ENCODE measurements at regions not wholly inside any gene's neighbourhood (a gene's known extent, or its start where the extent isn't known, plus 50 kb on each side); places are given as distances from the start of the nearest gene placed in this dataset.

- Mint-ChIP-seq H3K4me1 (peaks cover 3% of the 10 kb centered on the region), H3K4me3 (no peak overlapping the region), H3K27ac (no peak overlapping the region), H3K27me3 (peaks cover 2% of the 10 kb centered on the region), H3K9me3 (no peaks in the 10 kb centered on the region), H3K36me3 (ENCODE audit: low read depth) (no peaks in the 10 kb centered on the region)
- DNase-seq = no peak
- no peak for ATAC-seq
Observed at GRCh38 chr11:129691142-129691541, 124.5 kb upstream of the TMEM45B start.

- Mint-ChIP-seq H3K36me3 (ENCODE audit: low read depth) (no peaks in the 10 kb centered on the region), H3K4me1 (peaks cover 3% of the 10 kb centered on the region), H3K27ac (no peak overlapping the region), H3K4me3 (no peak overlapping the region), H3K9me3 (no peaks in the 10 kb centered on the region), H3K27me3 (peaks cover 2% of the 10 kb centered on the region)
- DNase-seq (peak; percentile 21), ATAC-seq (no peak)
Observed at GRCh38 chr11:129694538-129694937, 121.1 kb upstream of the TMEM45B start.

GRCh38 chr11:129694966-129695365 is 120.7 kb upstream of the TMEM45B start:
- DNase-seq (no peak), ATAC-seq (no peak)
- H3K27me3 Mint-ChIP-seq = peaks cover 2% of the 10 kb centered on the region
- H3K27ac Mint-ChIP-seq = no peak overlapping the region
- H3K36me3 Mint-ChIP-seq (ENCODE audit: low read depth) = no peaks in the 10 kb centered on the region
- H3K4me1 Mint-ChIP-seq = peaks cover 3% of the 10 kb centered on the region
- no peaks in the 10 kb centered on the region for H3K9me3 Mint-ChIP-seq
- H3K4me3 Mint-ChIP-seq = no peak overlapping the region

GRCh38 chr11:129695571-129696308 is 119.9 kb upstream of the TMEM45B start:
- Mint-ChIP-seq H3K27ac (no peak overlapping the region), H3K4me1 (peaks cover 3% of the 10 kb centered on the region)
- peak; percentile 77 for DNase-seq

DNA sequence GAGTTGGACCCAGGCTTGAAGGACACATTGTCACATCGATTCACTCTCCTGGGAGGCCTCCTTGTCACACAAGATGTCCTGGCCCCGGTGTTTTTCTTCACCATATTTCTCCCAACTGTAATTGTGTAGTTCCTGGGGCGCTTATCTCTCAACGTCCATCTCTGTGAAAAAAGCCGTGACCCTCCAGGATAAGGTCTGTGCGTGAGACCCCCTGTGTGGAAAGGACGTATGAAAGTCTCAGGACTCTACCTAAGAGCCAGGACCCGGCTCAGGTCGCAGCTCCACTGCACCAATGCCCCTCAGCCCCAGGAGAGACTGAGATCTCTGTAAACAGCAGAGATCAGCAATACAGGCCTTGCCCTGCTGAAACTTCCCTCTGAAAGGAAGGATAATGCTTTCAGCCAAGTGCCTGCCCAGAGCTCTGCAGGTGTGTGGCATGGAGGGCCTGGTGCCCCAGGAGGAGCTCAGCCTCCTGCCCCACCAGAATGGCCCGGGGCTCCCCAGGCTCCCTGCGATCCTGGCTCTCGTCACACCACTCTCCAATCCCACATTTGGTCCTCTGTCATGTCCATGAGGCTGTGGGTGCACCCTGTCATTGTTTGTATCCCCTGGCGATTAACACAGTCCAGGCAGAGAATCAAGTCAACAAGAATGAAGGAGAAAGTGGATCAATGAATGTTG is 119.2 kb upstream of the TMEM45B start:
- H3K27me3 Mint-ChIP-seq = peaks cover 2% of the 10 kb centered on the region
- H3K9me3 Mint-ChIP-seq = no peaks in the 10 kb centered on the region
- H3K36me3 Mint-ChIP-seq (ENCODE audit: low read depth) = no peaks in the 10 kb centered on the region
- H3K27ac Mint-ChIP-seq = no peak overlapping the region
- no peak for ATAC-seq
- no peak for DNase-seq
- H3K4me3 Mint-ChIP-seq = no peak overlapping the region
- H3K4me1 Mint-ChIP-seq = peaks cover 3% of the 10 kb centered on the region

More at GRCh38 chr11:129695571-129696308, 119.9 kb upstream of the TMEM45B start:
- H3K36me3 Mint-ChIP-seq (ENCODE audit: low read depth) = no peaks in the 10 kb centered on the region
- peak; percentile 89 for ATAC-seq
- peak overlapping the region; percentile 80 for H3K4me3 Mint-ChIP-seq
- peaks cover 2% of the 10 kb centered on the region for H3K27me3 Mint-ChIP-seq
- no peaks in the 10 kb centered on the region for H3K9me3 Mint-ChIP-seq

GRCh38 chr11:129698212-129698611 is 117.4 kb upstream of the TMEM45B start:
- Mint-ChIP-seq H3K9me3 (no peaks in the 10 kb centered on the region), H3K27ac (no peak overlapping the region), H3K27me3 (peaks cover 2% of the 10 kb centered on the region), H3K4me3 (no peak overlapping the region), H3K4me1 (peaks cover 3% of the 10 kb centered on the region), H3K36me3 (ENCODE audit: low read depth) (no peaks in the 10 kb centered on the region)
- no peak for DNase-seq
- no peak for ATAC-seq

- ATAC-seq (no peak), DNase-seq (no peak)
- H3K27me3 Mint-ChIP-seq = peaks cover 2% of the 10 kb centered on the region
- peaks cover 3% of the 10 kb centered on the region for H3K4me1 Mint-ChIP-seq
- no peak overlapping the region for H3K4me3 Mint-ChIP-seq
- no peaks in the 10 kb centered on the region for H3K36me3 Mint-ChIP-seq (ENCODE audit: low read depth)
- H3K9me3 Mint-ChIP-seq = no peaks in the 10 kb centered on the region
- no peak overlapping the region for H3K27ac Mint-ChIP-seq
Observed at GRCh38 chr11:129699711-129700304, 115.8 kb upstream of the TMEM45B start.

DNA sequence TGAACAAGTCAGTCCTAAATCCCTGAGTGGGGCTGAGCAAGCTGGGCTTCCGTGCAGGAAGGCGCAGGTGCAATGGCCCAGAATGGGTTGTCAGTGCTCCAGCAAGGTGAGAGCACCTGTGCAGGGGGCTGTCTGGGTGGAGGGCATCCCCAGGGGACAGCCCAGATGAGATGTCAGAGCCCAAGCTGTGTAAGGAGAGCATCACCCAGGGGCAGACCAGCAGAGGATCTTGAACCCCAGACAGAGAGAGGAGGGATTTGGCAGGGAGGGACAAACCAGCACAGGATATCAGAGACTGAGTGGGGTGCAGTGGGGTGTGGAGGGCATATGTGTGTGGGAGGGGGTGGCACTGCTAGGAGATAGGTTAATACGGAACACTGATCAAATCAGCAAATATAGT is 114.9 kb upstream of the TMEM45B start:
- Mint-ChIP-seq H3K36me3 (ENCODE audit: low read depth) (no peaks in the 10 kb centered on the region), H3K27me3 (peaks cover 2% of the 10 kb centered on the region), H3K4me3 (no peak overlapping the region), H3K9me3 (no peaks in the 10 kb centered on the region), H3K4me1 (no peaks in the 10 kb centered on the region), H3K27ac (no peak overlapping the region)
- DNase-seq (no peak), ATAC-seq (no peak)

DNA sequence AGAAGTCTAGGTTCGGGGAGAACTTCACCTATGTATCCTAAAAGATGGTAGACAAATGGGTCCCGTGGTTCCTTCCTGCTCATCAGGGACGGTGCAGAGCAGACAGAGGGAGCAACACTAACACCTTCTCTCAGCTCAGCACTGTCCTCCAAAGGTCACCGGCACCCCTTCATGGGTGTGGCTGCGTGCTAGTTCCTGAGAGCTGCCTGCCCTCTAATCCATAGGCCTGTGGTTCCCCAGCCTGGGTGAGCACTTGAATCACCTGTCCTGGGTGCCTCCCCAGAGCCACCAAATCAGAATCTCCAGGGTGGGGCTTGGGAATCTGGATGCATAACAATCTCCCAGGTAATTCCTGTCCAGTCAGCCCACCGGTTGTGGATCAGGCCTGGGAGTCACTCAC is 113.9 kb upstream of the TMEM45B start:
- H3K27ac Mint-ChIP-seq = no peak overlapping the region
- DNase-seq = no peak
- H3K9me3 Mint-ChIP-seq = no peaks in the 10 kb centered on the region
- H3K36me3 Mint-ChIP-seq (ENCODE audit: low read depth) = no peaks in the 10 kb centered on the region
- peaks cover 2% of the 10 kb centered on the region for H3K27me3 Mint-ChIP-seq
- H3K4me3 Mint-ChIP-seq = no peak overlapping the region
- no peak for ATAC-seq
- H3K4me1 Mint-ChIP-seq = no peaks in the 10 kb centered on the region

DNA sequence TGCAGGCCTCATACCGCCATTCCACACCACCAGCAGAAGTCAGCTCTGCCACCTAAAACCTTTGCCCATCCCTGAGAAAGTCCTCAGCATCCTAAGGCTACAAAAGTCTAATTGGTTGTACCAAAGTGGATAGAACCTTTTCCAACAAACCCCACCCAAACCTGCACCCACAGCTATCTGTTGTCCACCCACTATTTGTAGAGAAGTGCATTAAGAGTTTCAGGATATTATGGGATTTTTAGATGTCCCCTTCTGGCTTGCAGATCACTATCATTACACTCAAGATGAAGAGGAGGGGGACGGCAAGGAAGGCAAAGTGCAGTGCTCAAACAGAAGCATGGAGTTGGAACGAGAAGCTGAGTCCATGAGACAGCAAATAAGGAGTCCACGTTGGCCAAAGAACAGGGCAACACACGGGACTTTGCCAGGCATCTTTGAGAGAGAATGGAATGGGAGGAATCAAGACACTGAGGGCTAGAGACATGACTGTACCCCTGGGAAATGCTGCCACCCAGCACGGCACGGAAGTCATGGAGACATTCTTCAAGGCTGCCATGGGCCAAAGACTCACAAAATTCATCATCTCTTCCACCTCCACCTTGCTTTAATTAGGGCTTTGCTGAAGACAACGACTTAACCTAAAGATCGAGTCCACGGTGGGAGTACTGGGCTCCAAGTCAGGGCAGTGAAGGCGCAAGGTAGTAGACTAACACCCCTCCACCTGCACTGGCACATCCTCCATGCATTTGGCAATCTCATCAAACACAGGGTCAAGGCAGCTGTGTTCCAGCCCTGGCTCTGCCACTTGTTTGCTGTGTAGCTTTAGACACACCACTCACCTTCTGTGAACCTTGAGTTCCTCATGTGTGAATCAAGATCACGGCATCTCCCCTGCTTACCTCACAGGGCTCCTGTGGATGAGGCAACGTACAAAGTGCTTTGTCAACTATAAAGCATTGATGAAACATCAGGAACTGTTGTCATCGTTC is 112.9 kb upstream of the TMEM45B start:
- no peak overlapping the region for H3K4me3 Mint-ChIP-seq
- no peaks in the 10 kb centered on the region for H3K27me3 Mint-ChIP-seq

GRCh38 chr11:129703846-129704245 is 111.8 kb upstream of the TMEM45B start:
- Mint-ChIP-seq H3K36me3 (ENCODE audit: low read depth) (no peaks in the 10 kb centered on the region), H3K4me1 (no peaks in the 10 kb centered on the region), H3K27me3 (no peaks in the 10 kb centered on the region), H3K9me3 (no peaks in the 10 kb centered on the region), H3K4me3 (no peak overlapping the region), H3K27ac (no peak overlapping the region)
- DNase-seq (no peak), ATAC-seq (no peak)

More for the DNA sequence above, 112.9 kb upstream of the TMEM45B start:
- ATAC-seq = no peak
- Mint-ChIP-seq H3K9me3 (no peaks in the 10 kb centered on the region), H3K27ac (no peak overlapping the region), H3K4me1 (no peaks in the 10 kb centered on the region), H3K36me3 (ENCODE audit: low read depth) (no peaks in the 10 kb centered on the region)
- no peak for DNase-seq

DNA sequence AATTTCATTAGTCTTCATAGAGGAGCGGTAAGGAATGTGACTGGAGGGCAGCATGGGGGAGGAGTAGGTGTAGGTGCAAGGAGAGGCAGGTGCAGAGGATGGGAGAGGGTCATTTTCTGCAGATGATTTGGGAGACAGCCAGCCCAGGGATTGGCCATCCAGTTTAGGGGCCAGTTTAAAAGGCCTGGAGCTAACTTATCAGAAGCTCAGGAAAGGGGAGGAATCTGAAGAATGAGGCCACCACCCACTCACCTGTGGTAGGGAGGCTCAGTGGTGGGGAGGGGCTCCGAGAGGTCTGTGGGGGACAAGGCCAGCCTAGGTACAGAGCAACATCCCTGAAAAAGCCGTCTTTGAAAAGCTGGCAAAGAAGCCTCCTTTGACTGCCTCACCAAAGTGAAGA is 110.8 kb upstream of the TMEM45B start:
- ATAC-seq = no peak
- no peak for DNase-seq
- H3K27me3 Mint-ChIP-seq = no peaks in the 10 kb centered on the region
- H3K4me1 Mint-ChIP-seq = no peaks in the 10 kb centered on the region
- no peak overlapping the region for H3K27ac Mint-ChIP-seq
- no peaks in the 10 kb centered on the region for H3K36me3 Mint-ChIP-seq (ENCODE audit: low read depth)
- H3K4me3 Mint-ChIP-seq = no peak overlapping the region
- no peaks in the 10 kb centered on the region for H3K9me3 Mint-ChIP-seq

DNA sequence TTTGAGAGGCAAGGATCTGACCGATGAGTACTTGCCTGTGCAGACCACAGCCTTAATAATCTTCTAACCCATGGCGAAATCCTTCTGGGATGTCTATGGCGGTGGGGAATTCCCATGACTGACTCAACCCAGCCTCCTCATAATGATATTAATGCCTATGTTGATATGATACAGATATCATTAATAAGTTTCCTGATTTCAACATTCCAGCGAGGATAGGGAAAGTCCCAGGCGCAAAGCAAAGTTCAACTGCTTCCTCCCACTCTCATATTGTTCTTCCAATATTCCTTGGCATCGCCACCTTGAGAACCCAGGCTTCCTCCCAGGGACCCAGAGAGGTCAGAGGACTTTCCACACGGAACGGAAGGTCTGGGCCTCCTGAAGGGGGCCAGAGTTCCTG is 110.3 kb upstream of the TMEM45B start:
- DNase-seq (no peak), ATAC-seq (no peak)
- Mint-ChIP-seq H3K27me3 (no peaks in the 10 kb centered on the region), H3K9me3 (no peaks in the 10 kb centered on the region), H3K27ac (no peak overlapping the region), H3K4me1 (no peaks in the 10 kb centered on the region), H3K4me3 (no peak overlapping the region), H3K36me3 (ENCODE audit: low read depth) (no peaks in the 10 kb centered on the region)

DNA sequence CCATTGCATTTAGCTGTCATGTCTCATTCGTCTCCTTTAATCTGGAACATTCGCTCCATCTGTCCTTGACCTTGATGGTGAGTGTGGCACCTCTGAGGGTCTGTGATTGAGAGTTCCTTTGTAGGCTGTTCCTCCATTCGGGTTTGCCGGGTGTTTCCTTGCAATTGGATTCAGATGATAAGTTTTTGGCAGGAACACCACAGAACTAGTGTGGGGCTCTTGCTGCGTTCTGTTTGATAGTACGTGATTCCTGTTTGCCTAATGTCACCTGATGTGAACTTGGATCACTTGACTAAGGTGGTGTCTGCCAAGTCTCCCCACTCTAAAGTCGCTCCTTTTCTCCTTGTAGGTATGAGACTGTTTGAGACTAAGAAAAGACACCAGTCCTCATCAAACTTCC is 109.7 kb upstream of the TMEM45B start:
- Mint-ChIP-seq H3K27ac (no peak overlapping the region), H3K36me3 (ENCODE audit: low read depth) (no peaks in the 10 kb centered on the region), H3K4me1 (no peaks in the 10 kb centered on the region), H3K27me3 (no peaks in the 10 kb centered on the region), H3K9me3 (no peaks in the 10 kb centered on the region), H3K4me3 (no peak overlapping the region)
- DNase-seq (no peak), ATAC-seq (no peak)
